Keratinocyte (primary cell): ENCODE measurements at regions not wholly inside any gene's neighbourhood (a gene's known extent, or its start where the extent isn't known, plus 50 kb on each side); places are given as distances from the start of the nearest gene placed in this dataset.

Source experiments
- DNase-seq: peaks from one replicate; pipeline ENCODE4 v3.0.0-alpha.2; 2011; ENCODE audit warnings: low read depth, missing footprints, low spot score
- FAIRE-seq: peaks from 2 replicates; lab custom pipeline; 2011; peaks lifted over from hg19 to GRCh38; lab: Jason Lieb, UNC
- H2AFZ ChIP-seq: 2 replicates; pipeline ENCODE4 v1.6.0; 2012; ENCODE audit warnings: low read length, control low read depth, inconsistent platforms; ENCODE audit not compliant: control insufficient read depth
- H3K27ac ChIP-seq: 2 replicates; pipeline ENCODE4 v1.5.1; 2011; ENCODE audit warnings: low read length; ENCODE audit not compliant: control insufficient read depth, insufficient read depth
- H3K27me3 ChIP-seq: 3 replicates; pipeline ENCODE4 v1.6.0; 2011; ENCODE audit warnings: low read length; ENCODE audit not compliant: control insufficient read depth, insufficient read depth; ENCODE audit errors: extremely low read depth
- H3K36me3 ChIP-seq, 2 experiments: 2 replicates in 1 of 2; 3 replicates in 1 of 2; pipeline ENCODE4 v1.5.1; 2011; ENCODE audit warnings: low read length in 2 of 2, mild to moderate bottlenecking in 1 of 2; ENCODE audit not compliant: control insufficient read depth in 2 of 2, insufficient read depth in 2 of 2; ENCODE audit errors: extremely low read depth in 1 of 2
- H3K4me1 ChIP-seq: 3 replicates; pipeline ENCODE4 v1.5.1; 2011; ENCODE audit warnings: low read length; ENCODE audit not compliant: control insufficient read depth, insufficient read depth; ENCODE audit errors: extremely low read depth
- H3K4me2 ChIP-seq: 3 replicates; pipeline ENCODE4 v1.6.0; 2011; ENCODE audit warnings: low read depth, low read length; ENCODE audit not compliant: control insufficient read depth, insufficient read depth; ENCODE audit errors: extremely low read depth
- H3K4me3 ChIP-seq, 3 experiments: fragments of 200-600 bp in 1 of 3; sonication (generic) in 1 of 3; 2 replicates in 2 of 3; 3 replicates in 1 of 3; pipeline ENCODE4 v1.5.1; 2011 to 2016; ENCODE audit warnings: low read length in 3 of 3, mild to moderate bottlenecking in 3 of 3, control low read depth in 2 of 3, inconsistent platforms in 1 of 3, low read depth in 1 of 3, mixed read lengths in 1 of 3, mixed run types in 1 of 3, moderate library complexity in 1 of 3; ENCODE audit not compliant: control insufficient read depth in 2 of 3, insufficient read depth in 2 of 3; ENCODE audit errors: extremely low read depth in 1 of 3
- H3K79me2 ChIP-seq: 2 replicates; pipeline ENCODE4 v1.6.0; 2012; ENCODE audit warnings: low read length; ENCODE audit not compliant: control insufficient read depth, insufficient read depth
- H3K9ac ChIP-seq: 3 replicates; pipeline ENCODE4 v1.6.0; 2011; ENCODE audit warnings: low read length; ENCODE audit not compliant: control insufficient read depth, insufficient read depth; ENCODE audit errors: extremely low read depth
- H3K9me1 ChIP-seq: 3 replicates; pipeline ENCODE4 v1.6.0; 2011; ENCODE audit warnings: low read length; ENCODE audit not compliant: control insufficient read depth, insufficient read depth; ENCODE audit errors: extremely low read depth
- H3K9me3 ChIP-seq: 2 replicates; pipeline ENCODE4 v1.5.1; 2012; ENCODE audit warnings: low read depth, low read length; ENCODE audit not compliant: control insufficient read depth
- H4K20me1 ChIP-seq: 3 replicates; pipeline ENCODE4 v1.6.0; 2011; ENCODE audit warnings: low read length; ENCODE audit not compliant: control insufficient read depth, insufficient read depth; ENCODE audit errors: extremely low read depth
- CTCF ChIP-seq, 3 experiments: IDR thresholded peaks in 1 of 3; conservative IDR thresholded peaks in 1 of 3; optimal IDR thresholded peaks in 1 of 3; 2 replicates in 2 of 3; 3 replicates in 1 of 3; pipeline versions ENCODE3 to v1.5.1; 2011; ENCODE audit warnings: low read length in 3 of 3, mild to moderate bottlenecking in 3 of 3, moderate library complexity in 2 of 3, control low read depth in 1 of 3, inconsistent platforms in 1 of 3; ENCODE audit not compliant: insufficient read depth in 2 of 3; ENCODE audit errors: extremely low read depth in 1 of 3
- EZH2 ChIP-seq: IDR thresholded peaks from one replicate; pipeline ENCODE4 v1.6.1; 2012; ENCODE audit warnings: inconsistent platforms, mild to moderate bottlenecking, low read length, moderate library complexity
- dilution Hi-C: fragments of 300-500 bp; cut with MboI; formaldehyde crosslinking; loops from one replicate; pipeline ENCODE4 v1.7.0; 2020; ENCODE audit warnings: low sequenced_read_pairs; ENCODE audit not compliant: extremely low pct_ligation_motif_present

DNA sequence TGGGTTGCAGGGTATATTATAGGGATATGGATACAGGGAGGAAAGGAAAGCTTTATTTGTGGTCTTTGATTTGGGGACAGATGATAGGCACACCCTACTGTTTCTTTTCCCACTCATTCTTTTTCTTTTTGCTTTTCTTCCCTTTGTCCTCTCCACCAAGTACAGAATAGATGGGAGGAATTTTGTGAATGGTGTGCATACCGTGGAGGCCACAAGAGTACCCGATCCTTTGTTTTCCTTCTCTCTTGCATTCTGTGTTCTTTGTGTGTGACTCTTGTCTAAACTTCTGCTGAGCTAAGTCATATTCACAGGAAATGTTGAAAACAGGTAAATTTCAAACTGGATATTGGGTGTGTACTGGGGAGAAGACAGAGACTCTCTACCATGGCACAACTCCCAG lies 321.4 kb upstream of the SLC8A1 start:
- no peaks in the 10 kb centered on the region for H3K36me3 ChIP-seq
- no peaks in the 10 kb centered on the region for H3K9me3 ChIP-seq
- no peak overlapping the region for H3K9ac ChIP-seq
- no peaks in the 10 kb centered on the region for H3K79me2 ChIP-seq
- H3K4me2 ChIP-seq, result no peak overlapping the region
- H3K4me3 ChIP-seq, result no peak overlapping the region
- DNase-seq (no peak), FAIRE-seq (no peak)
- no peaks in the 10 kb centered on the region for H3K27me3 ChIP-seq
- H3K4me1 ChIP-seq, result no peaks in the 10 kb centered on the region
- H3K9me1 ChIP-seq, result no peaks in the 10 kb centered on the region
- no peak overlapping the region for H2AFZ ChIP-seq
- dilution Hi-C loops, result no loop called here
- TF ChIP-seq CTCF (optimal IDR thresholded peaks at IDR 0.05 in 1 of 3, IDR thresholded peaks at IDR 0.05 in 1 of 3, conservative IDR thresholded peaks at IDR 0.05 in 1 of 3; ENCODE audit: extremely low read depth in 1 of 3, insufficient read depth in 2 of 3, low read length in 3 of 3) (no peak), EZH2 (no peak)
- no peaks in the 10 kb centered on the region for H4K20me1 ChIP-seq
- H3K27ac ChIP-seq, result no peak overlapping the region

GRCh38 chr2:40783704-40784103 lies 331.8 kb upstream of the SLC8A1 start:
- no peaks in the 10 kb centered on the region for H3K9me1 ChIP-seq
- TF ChIP-seq EZH2, result no peak
- no peak for TF ChIP-seq CTCF (optimal IDR thresholded peaks at IDR 0.05 in 1 of 3, IDR thresholded peaks at IDR 0.05 in 1 of 3, conservative IDR thresholded peaks at IDR 0.05 in 1 of 3; ENCODE audit: extremely low read depth in 1 of 3, insufficient read depth in 2 of 3, low read length in 3 of 3)
- FAIRE-seq, result no peak
- H3K9ac ChIP-seq, result no peak overlapping the region
- H3K4me1 ChIP-seq, result no peaks in the 10 kb centered on the region
- H3K36me3 ChIP-seq, result no peaks in the 10 kb centered on the region
- no peaks in the 10 kb centered on the region for H3K9me3 ChIP-seq
- no peak overlapping the region for H3K4me2 ChIP-seq
- no peaks in the 10 kb centered on the region for H3K79me2 ChIP-seq
- dilution Hi-C loops, result no loop called here
- no peak for DNase-seq
- H3K4me3 ChIP-seq, result no peak overlapping the region
- no peaks in the 10 kb centered on the region for H4K20me1 ChIP-seq
- H2AFZ ChIP-seq, result no peak overlapping the region
- H3K27ac ChIP-seq, result no peak overlapping the region
- no peaks in the 10 kb centered on the region for H3K27me3 ChIP-seq
